IMR-90 (cell line): ENCODE measurements at regions not wholly inside any gene's neighbourhood (a gene's known extent, or its start where the extent isn't known, plus 50 kb on each side); places are given as distances from the start of the nearest gene placed in this dataset.

Experiments
- ATAC-seq: fragments of 200-7000 bp; cut with Tn5 transposase; 2 replicates; pipeline ENCODE4 v1.9.1; 2020; ENCODE audit warnings: low read depth, mild to moderate bottlenecking, moderate library complexity
- BruUV-seq: library from RNA; stranded (reverse); fragments of 400-500 nt; replicated peaks from 2 replicates; lab custom pipeline; 2021; lab: Mats Ljungman, UMichigan
- CTCF ChIA-PET: fragments of 300-600 bp; formaldehyde crosslinking; extraction: SDS; loops from one replicate; lab custom pipeline; 2021; ENCODE audit warnings: antibody characterized with exemption; lab: Yijun Ruan, JAX
- POLR2A ChIA-PET: fragments of 300-600 bp; sonication (Branson Sonifier 250); formaldehyde crosslinking; loops from one replicate; lab custom pipeline; 2022; ENCODE audit warnings: antibody characterized with exemption; ENCODE audit not compliant: unreplicated experiment; lab: Charles Lee
- DNase-seq: peaks from one replicate; pipeline ENCODE4 v3.0.0; 2013
- H2AFZ ChIP-seq: replicated peaks from 2 replicates; pipeline ENCODE3; 2013; ENCODE audit warnings: low read length, mild to moderate bottlenecking; ENCODE audit not compliant: poor library complexity
- H2AK5ac ChIP-seq: 2 replicates; pipeline ENCODE4 v1.6.1; 2013; ENCODE audit warnings: low read depth, low read length, inconsistent platforms
- H2AK9ac ChIP-seq: replicated peaks from 2 replicates; pipeline ENCODE3; 2013; ENCODE audit warnings: mild to moderate bottlenecking, low read depth, low read length, moderate library complexity; ENCODE audit not compliant: poor library complexity
- H2BK120ac ChIP-seq: 2 replicates; pipeline ENCODE4 v1.6.1; 2013; ENCODE audit warnings: low read depth, low read length, inconsistent platforms
- H2BK15ac ChIP-seq: 3 replicates; pipeline ENCODE4 v1.6.1; 2013; ENCODE audit warnings: low read depth, low read length, inconsistent platforms
- H2BK20ac ChIP-seq: 2 replicates; pipeline ENCODE4 v1.6.1; 2013; ENCODE audit warnings: low read depth, mild to moderate bottlenecking, inconsistent platforms, low read length, moderate library complexity
- H2BK5ac ChIP-seq: 2 replicates; pipeline ENCODE4 v1.6.1; 2013; ENCODE audit warnings: mild to moderate bottlenecking, low read depth, low read length, inconsistent platforms; ENCODE audit not compliant: poor library complexity, severe bottlenecking
- H3K14ac ChIP-seq: replicated peaks from 2 replicates; pipeline ENCODE4 v1.6.1; 2013; ENCODE audit warnings: low read depth, low read length, inconsistent platforms
- H3K18ac ChIP-seq: 2 replicates; pipeline ENCODE4 v1.6.1; 2013; ENCODE audit warnings: low read depth, low read length, control low read depth
- H3K23ac ChIP-seq: 2 replicates; pipeline ENCODE4 v1.6.1; 2013; ENCODE audit warnings: low read depth, low read length, inconsistent platforms
- H3K27ac ChIP-seq: 2 replicates; pipeline ENCODE4 v1.5.1; 2013; ENCODE audit warnings: mild to moderate bottlenecking, control low read depth, low read length; ENCODE audit not compliant: insufficient read depth
- H3K27me3 ChIP-seq: 2 replicates; pipeline ENCODE4 v1.6.1; 2013; ENCODE audit warnings: low read length; ENCODE audit not compliant: control insufficient read depth, insufficient read depth
- H3K36me3 ChIP-seq: 2 replicates; pipeline ENCODE4 v1.6.1; 2013; ENCODE audit warnings: low read length, mixed read lengths; ENCODE audit not compliant: control insufficient read depth, insufficient read depth
- H3K4ac ChIP-seq: 2 replicates; pipeline ENCODE4 v1.6.1; 2013; ENCODE audit warnings: low read depth, low read length, inconsistent platforms
- H3K4me1 ChIP-seq: 2 replicates; pipeline ENCODE4 v1.6.1; 2013; ENCODE audit warnings: low read length, mixed read lengths; ENCODE audit not compliant: control insufficient read depth, insufficient read depth
- H3K4me2 ChIP-seq: 2 replicates; pipeline ENCODE4 v1.6.1; 2013; ENCODE audit warnings: low read depth, mild to moderate bottlenecking, control low read depth, low read length, moderate library complexity
- H3K4me3 ChIP-seq: 2 replicates; pipeline ENCODE4 v1.5.1; 2013; ENCODE audit warnings: low read depth, mild to moderate bottlenecking, control low read depth, low read length, moderate library complexity; ENCODE audit not compliant: insufficient read depth
- H3K56ac ChIP-seq: 2 replicates; pipeline ENCODE4 v1.6.1; 2013; ENCODE audit warnings: low read length, inconsistent platforms; ENCODE audit not compliant: insufficient read depth; ENCODE audit errors: extremely low read depth
- H3K79me1 ChIP-seq, 2 experiments: 2 replicates each; pipeline ENCODE4 v1.6.1; 2013; ENCODE audit warnings: low read length in 2 of 2, inconsistent platforms in 1 of 2, low read depth in 1 of 2
- H3K9ac ChIP-seq: 2 replicates; pipeline ENCODE4 v1.6.1; 2013; ENCODE audit warnings: low read depth, low read length, control low read depth
- H3K9me1 ChIP-seq: 2 replicates; pipeline ENCODE4 v1.6.1; 2013; ENCODE audit warnings: low read length, inconsistent platforms; ENCODE audit not compliant: insufficient read depth
- H3K9me3 ChIP-seq: 2 replicates; pipeline ENCODE4 v1.6.1; 2013; ENCODE audit warnings: low read length; ENCODE audit not compliant: control insufficient read depth, insufficient read depth
- H4K20me1 ChIP-seq: 2 replicates; pipeline ENCODE4 v1.6.1; 2013; ENCODE audit warnings: low read length, inconsistent platforms; ENCODE audit not compliant: insufficient read depth
- H4K5ac ChIP-seq: 2 replicates; pipeline ENCODE4 v1.6.1; 2013; ENCODE audit warnings: mild to moderate bottlenecking, low read depth, low read length, control low read depth
- H4K8ac ChIP-seq, 2 experiments: 2 replicates each; pipeline ENCODE4 v1.6.1; 2013; ENCODE audit warnings: low read depth in 2 of 2, low read length in 2 of 2, control low read depth in 1 of 2, inconsistent platforms in 1 of 2
- H4K91ac ChIP-seq: 2 replicates; pipeline ENCODE4 v1.6.1; 2013; ENCODE audit warnings: low read depth, low read length, inconsistent platforms; ENCODE audit not compliant: insufficient read depth
- WGBS, 2 experiments: methylation state at CpG; one replicate each; pipeline versions ENCODE4 v1.1.5 to v1.1.7; 2013; ENCODE audit warnings: missing lambda C conversion rate in 2 of 2; ENCODE audit not compliant: insufficient read length in 1 of 2; ENCODE audit errors: extremely low coverage in 2 of 2; 5-methylcytosine and 5-hydroxymethylcytosine counted together
- dilution Hi-C: fragments of 300-500 bp; cut with HindIII; formaldehyde crosslinking; loops from one replicate; pipeline ENCODE4 v1.14.3; 2018; ENCODE audit warnings: low sequenced_read_pairs; ENCODE audit not compliant: unreplicated experiment
- in situ Hi-C: fragments of 300-500 bp; cut with MboI; formaldehyde crosslinking; loops from 3 replicates; pipeline ENCODE4 v1.14.3; 2019; ENCODE audit warnings: low sequenced_read_pairs, inconsistent platforms, mixed read lengths
- intact Hi-C: fragments of 100-400 bp; cut with micrococcal nuclease; formaldehyde crosslinking; loops from 2 replicates; pipeline ENCODE4 v1.10.0; 2022
- TF ChIP-seq, protein P1 (sequence below): conservative IDR thresholded peaks from 2 replicates; pipeline ENCODE4 v1.5.1; 2012; ENCODE audit warnings: mild to moderate bottlenecking, low read depth, low read length, improper control_type of control experiment

DNA sequence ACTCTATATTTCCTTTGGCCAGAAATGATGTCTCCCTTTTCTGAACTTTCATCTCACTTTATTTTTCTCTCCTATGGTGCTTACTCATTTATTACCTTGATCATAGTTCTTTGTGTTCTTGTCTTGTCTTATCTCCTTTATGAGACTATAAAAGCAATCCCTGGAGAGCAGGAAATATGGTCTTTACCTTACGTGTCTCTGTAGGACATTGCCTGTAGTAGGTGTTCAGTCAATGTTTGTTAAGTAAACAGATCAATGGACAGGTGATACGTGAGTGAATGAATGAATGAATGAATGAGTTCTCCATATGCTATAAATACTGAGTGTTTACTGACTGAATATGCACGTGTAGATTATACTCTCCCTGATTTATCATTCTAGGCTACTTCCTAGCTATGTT lies 193.7 kb upstream of the HMGA2 start:
- Histone ChIP-seq H2BK5ac (peak overlapping the region; percentile 98), H2AFZ (no peak overlapping the region), H3K27me3 (no peaks in the 10 kb centered on the region), H4K91ac (peak overlapping the region; percentile 62; the same call in 1 of the 2 replicates), H3K9me1 (peaks cover 11% of the 10 kb centered on the region), H3K9ac (no peak overlapping the region), H4K20me1 (no peaks in the 10 kb centered on the region), H3K9me3 (peaks cover 4% of the 10 kb centered on the region), H2BK120ac (peak overlapping the region; percentile 97), H3K4me3 (no peak overlapping the region), H3K4ac (peak overlapping the region; percentile 92), H2AK5ac (peak overlapping the region; percentile 88; the same call in 1 of the 2 replicates), H3K4me1 (peaks cover 22% of the 10 kb centered on the region), H3K27ac (peak overlapping the region; percentile 38; the same call in 1 of the 2 replicates), H4K5ac (peak overlapping the region; percentile 88; the same call in 1 of the 2 replicates), H3K14ac (peak overlapping the region; percentile 57), H3K18ac (peak overlapping the region; percentile 97), H2AK9ac (no peak overlapping the region), H4K8ac (peak overlapping the region; percentile 56 to 86; a peak in 3 of 4 replicates), H3K36me3 (no peaks in the 10 kb centered on the region), H3K4me2 (no peak overlapping the region), H3K23ac (peak overlapping the region; percentile 88; the same call in 1 of the 2 replicates), H3K79me1 (peaks cover 0 to 29% of the 10 kb centered on the region in 2 experiments; a peak in 2 of 4 replicates), H2BK20ac (peak overlapping the region; percentile 94; the same call in 1 of the 2 replicates), H3K56ac (peak overlapping the region; percentile 7; the same call in 1 of the 2 replicates), H2BK15ac (peak overlapping the region; percentile 96)
- CTCF ChIA-PET: interaction anchor here (2.0 kb wide), 1 partner anchor 28 kb away, joined by 5 read pairs; no protein-coding TSS in a partner anchor
- DNase-seq: no peak
- intact Hi-C loops (loop anchor here (2.0 to 5.0 kb wide), 2 partner anchors 16 to 42 kb away; no protein-coding TSS in a partner anchor), in situ Hi-C loops (no loop called here), dilution Hi-C loops (no loop called here)
- POLR2A ChIA-PET: no interaction called here
- no TSS peak for BruUV-seq
- TF ChIP-seq, protein P1, sequence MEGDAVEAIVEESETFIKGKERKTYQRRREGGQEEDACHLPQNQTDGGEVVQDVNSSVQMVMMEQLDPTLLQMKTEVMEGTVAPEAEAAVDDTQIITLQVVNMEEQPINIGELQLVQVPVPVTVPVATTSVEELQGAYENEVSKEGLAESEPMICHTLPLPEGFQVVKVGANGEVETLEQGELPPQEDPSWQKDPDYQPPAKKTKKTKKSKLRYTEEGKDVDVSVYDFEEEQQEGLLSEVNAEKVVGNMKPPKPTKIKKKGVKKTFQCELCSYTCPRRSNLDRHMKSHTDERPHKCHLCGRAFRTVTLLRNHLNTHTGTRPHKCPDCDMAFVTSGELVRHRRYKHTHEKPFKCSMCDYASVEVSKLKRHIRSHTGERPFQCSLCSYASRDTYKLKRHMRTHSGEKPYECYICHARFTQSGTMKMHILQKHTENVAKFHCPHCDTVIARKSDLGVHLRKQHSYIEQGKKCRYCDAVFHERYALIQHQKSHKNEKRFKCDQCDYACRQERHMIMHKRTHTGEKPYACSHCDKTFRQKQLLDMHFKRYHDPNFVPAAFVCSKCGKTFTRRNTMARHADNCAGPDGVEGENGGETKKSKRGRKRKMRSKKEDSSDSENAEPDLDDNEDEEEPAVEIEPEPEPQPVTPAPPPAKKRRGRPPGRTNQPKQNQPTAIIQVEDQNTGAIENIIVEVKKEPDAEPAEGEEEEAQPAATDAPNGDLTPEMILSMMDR: no peak
- ATAC-seq: no peak
- WGBS, 2 experiments: no CpG with 5 or more reads among the region's 3 CpGs
